ENCODE measurements at regions not wholly inside any gene's neighbourhood (a gene's known extent, or its start where the extent isn't known, plus 50 kb on each side); places are given as distances from the start of the nearest gene placed in this dataset.

- no peaks in the 10 kb centered on the region for H3K36me3 Mint-ChIP-seq
- no peaks in the 10 kb centered on the region for H3K9me3 ChIP-seq (replicated peaks in 1 of 2; ENCODE audit: control insufficient read depth in 1 of 2, insufficient read depth in 1 of 2, low read length in 2 of 2)
- intact Hi-C loops (cut with micrococcal nuclease), result no loop called here
- TF ChIP-seq CTCF (IDR thresholded peaks at IDR 0.05), result no peak
- H4K20me1 ChIP-seq (ENCODE audit: insufficient read depth, low read length), result no peaks in the 10 kb centered on the region
- no peak overlapping the region for H3K27ac Mint-ChIP-seq
- no peak overlapping the region for H3K4me3 Mint-ChIP-seq
- H3K4me1 ChIP-seq (ENCODE audit: control insufficient read depth in 1 of 2, insufficient read depth in 2 of 2, low read length in 2 of 2), result no peaks in the 10 kb centered on the region
- H3K27me3 ChIP-seq (ENCODE audit: control insufficient read depth in 2 of 2, insufficient read depth in 2 of 2, low read length in 2 of 2), result no peaks in the 10 kb centered on the region
- H3K4me1 Mint-ChIP-seq, result no peaks in the 10 kb centered on the region
- no peaks in the 10 kb centered on the region for H3K36me3 ChIP-seq (replicated peaks in 1 of 2; ENCODE audit: control insufficient read depth in 1 of 2, insufficient read depth in 2 of 2, low read length in 2 of 2)
- no peaks in the 10 kb centered on the region for H3K79me2 ChIP-seq (ENCODE audit: insufficient read depth, low read length)
- no peak for DNase-seq
- no peaks in the 10 kb centered on the region for H3K9me3 Mint-ChIP-seq
- no peak overlapping the region for H3K9ac ChIP-seq (ENCODE audit: insufficient read depth, low read length, poor library complexity, severe bottlenecking)
- WGBS (ENCODE audit: insufficient coverage), result 8% methylated on average over 2 of the region's 2 CpGs
- no peak overlapping the region for H3K27ac ChIP-seq (ENCODE audit: low read depth in 1 of 2, low read length in 2 of 2)
- no peak overlapping the region for H3K4me2 ChIP-seq (replicated peaks; ENCODE audit: extremely low read depth, low read length, poor library complexity, severe bottlenecking)
- H3K4me3 ChIP-seq (replicated peaks in 1 of 3; ENCODE audit: low read depth in 2 of 3, low read length in 3 of 3), result no peak overlapping the region
- H3K27me3 Mint-ChIP-seq (ENCODE audit: low read depth in 3 of 3), result peaks cover 0 to 4% (median 0%) of the 10 kb centered on the region in 3 donors
- no peak overlapping the region for H2AFZ ChIP-seq (ENCODE audit: insufficient read depth, low read depth, low read length, poor library complexity, severe bottlenecking)
Measured at GRCh38 chr4:11624370-11624769, 195.7 kb upstream of the HS3ST1 start.

- no peak overlapping the region for H2AFZ ChIP-seq (ENCODE audit: insufficient read depth, low read depth, low read length, poor library complexity, severe bottlenecking)
- intact Hi-C loops (cut with micrococcal nuclease), result no loop called here
- no peak for DNase-seq
- no peaks in the 10 kb centered on the region for H4K20me1 ChIP-seq (ENCODE audit: insufficient read depth, low read length)
- no peak overlapping the region for H3K27ac ChIP-seq (ENCODE audit: low read depth in 1 of 2, low read length in 2 of 2)
- TF ChIP-seq CTCF (IDR thresholded peaks at IDR 0.05), result no peak
- no peaks in the 10 kb centered on the region for H3K9me3 ChIP-seq (replicated peaks in 1 of 2; ENCODE audit: control insufficient read depth in 1 of 2, insufficient read depth in 1 of 2, low read length in 2 of 2)
- Mint-ChIP-seq H3K4me3 (no peak overlapping the region), H3K9me3 (no peaks in the 10 kb centered on the region), H3K27me3 (ENCODE audit: low read depth in 3 of 3) (peaks cover 0 to 4% (median 0%) of the 10 kb centered on the region in 3 donors), H3K36me3 (no peaks in the 10 kb centered on the region), H3K4me1 (peaks cover under 1% of the 10 kb centered on the region), H3K27ac (no peak overlapping the region)
- H3K79me2 ChIP-seq (ENCODE audit: insufficient read depth, low read length), result no peaks in the 10 kb centered on the region
- H3K4me2 ChIP-seq (replicated peaks; ENCODE audit: extremely low read depth, low read length, poor library complexity, severe bottlenecking), result no peak overlapping the region
- no peaks in the 10 kb centered on the region for H3K4me1 ChIP-seq (ENCODE audit: control insufficient read depth in 1 of 2, insufficient read depth in 2 of 2, low read length in 2 of 2)
- no peak overlapping the region for H3K9ac ChIP-seq (ENCODE audit: insufficient read depth, low read length, poor library complexity, severe bottlenecking)
- no peak overlapping the region for H3K4me3 ChIP-seq (replicated peaks in 1 of 3; ENCODE audit: low read depth in 2 of 3, low read length in 3 of 3)
- WGBS (ENCODE audit: insufficient coverage), result no CpG with 5 or more reads among the region's 1 CpG
- no peaks in the 10 kb centered on the region for H3K36me3 ChIP-seq (replicated peaks in 1 of 2; ENCODE audit: control insufficient read depth in 1 of 2, insufficient read depth in 2 of 2, low read length in 2 of 2)
- no peaks in the 10 kb centered on the region for H3K27me3 ChIP-seq (ENCODE audit: control insufficient read depth in 2 of 2, insufficient read depth in 2 of 2, low read length in 2 of 2)
Measured at GRCh38 chr4:11623726-11624037, 195.0 kb upstream of the HS3ST1 start.
